ENCODE measurements at regions not wholly inside any gene's neighbourhood (a gene's known extent, or its start where the extent isn't known, plus 50 kb on each side); places are given as distances from the start of the nearest gene placed in this dataset.

- TF ChIP-seq, protein P1, sequence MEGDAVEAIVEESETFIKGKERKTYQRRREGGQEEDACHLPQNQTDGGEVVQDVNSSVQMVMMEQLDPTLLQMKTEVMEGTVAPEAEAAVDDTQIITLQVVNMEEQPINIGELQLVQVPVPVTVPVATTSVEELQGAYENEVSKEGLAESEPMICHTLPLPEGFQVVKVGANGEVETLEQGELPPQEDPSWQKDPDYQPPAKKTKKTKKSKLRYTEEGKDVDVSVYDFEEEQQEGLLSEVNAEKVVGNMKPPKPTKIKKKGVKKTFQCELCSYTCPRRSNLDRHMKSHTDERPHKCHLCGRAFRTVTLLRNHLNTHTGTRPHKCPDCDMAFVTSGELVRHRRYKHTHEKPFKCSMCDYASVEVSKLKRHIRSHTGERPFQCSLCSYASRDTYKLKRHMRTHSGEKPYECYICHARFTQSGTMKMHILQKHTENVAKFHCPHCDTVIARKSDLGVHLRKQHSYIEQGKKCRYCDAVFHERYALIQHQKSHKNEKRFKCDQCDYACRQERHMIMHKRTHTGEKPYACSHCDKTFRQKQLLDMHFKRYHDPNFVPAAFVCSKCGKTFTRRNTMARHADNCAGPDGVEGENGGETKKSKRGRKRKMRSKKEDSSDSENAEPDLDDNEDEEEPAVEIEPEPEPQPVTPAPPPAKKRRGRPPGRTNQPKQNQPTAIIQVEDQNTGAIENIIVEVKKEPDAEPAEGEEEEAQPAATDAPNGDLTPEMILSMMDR (IDR thresholded peaks at IDR 0.05), result no peak
- TF ChIP-seq POLR2AphosphoS5 (IDR thresholded peaks at IDR 0.05; ENCODE audit: low read depth, low read length) (no peak), REST (IDR thresholded peaks at IDR 0.05; ENCODE audit: insufficient read depth in 1 of 2, low read depth in 2 of 2, low read length in 1 of 2) (no peak), SIN3A (IDR thresholded peaks at IDR 0.05; ENCODE audit: borderline replicate concordance, insufficient read depth, low read depth, low read length) (no peak), TCF7L2 (IDR thresholded peaks at IDR 0.05; ENCODE audit: low read depth, low read length) (no peak)
These were observed 76.8 kb downstream of the IRX5 start for GRCh38 chr16:55007504-55007903.

Measured in Panc1 (cell line).